NCI-H446 (cell line): ENCODE measurements at regions not wholly inside any gene's neighbourhood (a gene's known extent, or its start where the extent isn't known, plus 50 kb on each side); places are given as distances from the start of the nearest gene placed in this dataset.

Source experiments
- DNase-seq, 2 experiments: peaks; one replicate each; lab custom pipeline; 2025; lab: John Stamatoyannopoulos, UW

- DNase-seq = no peak
Measured at GRCh38 chr20:20877079-20877478, 164.6 kb upstream of the RALGAPA2 start.

- no peak for DNase-seq
Measured at GRCh38 chr20:20875716-20876115, 163.3 kb upstream of the RALGAPA2 start.

GRCh38 chr20:20872428-20872827 is 160.0 kb upstream of the RALGAPA2 start:
- no peak for DNase-seq

- no peak for DNase-seq
Measured at GRCh38 chr20:20869161-20869775, 156.8 kb upstream of the RALGAPA2 start.

- DNase-seq = peak in 1 of 2 experiments; percentile 17
Measured at GRCh38 chr20:20864351-20865096, 152.1 kb upstream of the RALGAPA2 start.

- DNase-seq = peak; percentile 83 to 94
Measured at GRCh38 chr20:20860078-20860806, 147.8 kb upstream of the RALGAPA2 start.

GRCh38 chr20:20859510-20859909 is 147.1 kb upstream of the RALGAPA2 start:
- DNase-seq = no peak

- DNase-seq = no peak
Measured at GRCh38 chr20:20856956-20857355, 144.5 kb upstream of the RALGAPA2 start.

GRCh38 chr20:20856306-20856705 is 143.9 kb upstream of the RALGAPA2 start:
- DNase-seq = no peak

- DNase-seq = no peak
Measured at GRCh38 chr20:20851385-20851784, 138.9 kb upstream of the RALGAPA2 start.

- no peak for DNase-seq
Measured at GRCh38 chr20:20850407-20850806, 138.0 kb upstream of the RALGAPA2 start.

GRCh38 chr20:20849161-20849560 is 136.7 kb upstream of the RALGAPA2 start:
- no peak for DNase-seq

- DNase-seq = no peak
Measured at GRCh38 chr20:20847814-20848213, 135.4 kb upstream of the RALGAPA2 start.

GRCh38 chr20:20843982-20844381 is 131.5 kb upstream of the RALGAPA2 start:
- DNase-seq = no peak

- DNase-seq = no peak
Measured at GRCh38 chr20:20839771-20840170, 127.3 kb upstream of the RALGAPA2 start.

GRCh38 chr20:20837574-20838021 is 125.2 kb upstream of the RALGAPA2 start:
- peak; percentile 42 to 78 for DNase-seq

- no peak for DNase-seq
Measured at GRCh38 chr20:20836836-20837235, 124.4 kb upstream of the RALGAPA2 start.

- no peak for DNase-seq
Measured at GRCh38 chr20:20835897-20836296, 123.5 kb upstream of the RALGAPA2 start.

GRCh38 chr20:20834008-20834407 is 121.6 kb upstream of the RALGAPA2 start:
- DNase-seq = no peak

GRCh38 chr20:20832715-20833114 is 120.3 kb upstream of the RALGAPA2 start:
- DNase-seq = no peak

GRCh38 chr20:20831794-20832193 is 119.3 kb upstream of the RALGAPA2 start:
- no peak for DNase-seq

- no peak for DNase-seq
Measured at GRCh38 chr20:20829681-20830080, 117.2 kb upstream of the RALGAPA2 start.
